Mesenchymal stem cell (in vitro differentiated cells and primary cell): ENCODE measurements at regions not wholly inside any gene's neighbourhood (a gene's known extent, or its start where the extent isn't known, plus 50 kb on each side); places are given as distances from the start of the nearest gene placed in this dataset.
"Not testable (repeated sequence)": the region's sequence is repeated elsewhere in the genome, so short reads cannot be mapped to it uniquely, and the experiment has no call there.

Source experiments
- DNase-seq: peaks from one replicate; pipeline ENCODE4 v3.0.0-alpha.2; 2013
- H2AFZ ChIP-seq: one replicate; pipeline ENCODE4 v1.6.1; 2013; ENCODE audit warnings: low read depth, mild to moderate bottlenecking, control low read depth, inconsistent platforms, low read length, moderate library complexity
- H2AK5ac ChIP-seq: 2 replicates; pipeline ENCODE4 v1.6.1; 2013; ENCODE audit warnings: low read length, moderate library complexity, mild to moderate bottlenecking, inconsistent platforms; ENCODE audit not compliant: severe bottlenecking
- H2BK120ac ChIP-seq: one replicate; pipeline ENCODE4 v1.6.1; 2013; ENCODE audit warnings: low read depth, mild to moderate bottlenecking, inconsistent platforms, low read length, moderate library complexity
- H2BK12ac ChIP-seq, 2 experiments: one replicate each; pipeline ENCODE4 v1.6.1; 2013; ENCODE audit warnings: inconsistent platforms in 2 of 2, low read length in 2 of 2, mild to moderate bottlenecking in 2 of 2, moderate library complexity in 2 of 2, control low read depth in 1 of 2
- H2BK15ac ChIP-seq: one replicate; pipeline ENCODE4 v1.6.1; 2013; ENCODE audit warnings: mild to moderate bottlenecking, low read depth, inconsistent platforms; ENCODE audit not compliant: poor library complexity, severe bottlenecking
- H2BK5ac ChIP-seq: 2 replicates; pipeline ENCODE4 v1.6.1; 2013; ENCODE audit warnings: low read depth, mild to moderate bottlenecking, low read length, control low read depth, inconsistent platforms; ENCODE audit not compliant: poor library complexity, severe bottlenecking
- H3K14ac ChIP-seq, 2 experiments: one replicate each; pipeline ENCODE4 v1.6.1; 2013; ENCODE audit warnings: inconsistent platforms in 2 of 2, low read length in 2 of 2, control low read depth in 1 of 2, mild to moderate bottlenecking in 1 of 2, moderate library complexity in 1 of 2
- H3K18ac ChIP-seq, 2 experiments: one replicate each; pipeline ENCODE4 v1.6.1; 2013; ENCODE audit warnings: inconsistent platforms in 2 of 2, low read length in 2 of 2, control low read depth in 1 of 2, low read depth in 1 of 2, mild to moderate bottlenecking in 1 of 2
- H3K23ac ChIP-seq, 2 experiments: one replicate each; pipeline ENCODE4 v1.6.1; 2013; ENCODE audit warnings: inconsistent platforms in 2 of 2, low read length in 2 of 2, mild to moderate bottlenecking in 2 of 2, moderate library complexity in 2 of 2, control low read depth in 1 of 2
- H3K27ac ChIP-seq: 2 replicates; pipeline ENCODE4 v1.5.1; 2013; ENCODE audit warnings: mild to moderate bottlenecking, moderate library complexity, low read length, control low read depth, inconsistent platforms; ENCODE audit not compliant: poor library complexity, severe bottlenecking
- H3K27me3 ChIP-seq, 2 experiments: 2 replicates each; pipeline versions ENCODE4 v1.6.1 to v1.7.0; 2013; ENCODE audit warnings: low read length in 2 of 2, mild to moderate bottlenecking in 2 of 2, moderate library complexity in 2 of 2, control low read depth in 1 of 2, inconsistent platforms in 1 of 2; ENCODE audit not compliant: control insufficient read depth in 1 of 2, insufficient read depth in 1 of 2
- H3K36me3 ChIP-seq, 2 experiments: 2 replicates each; pipeline versions ENCODE4 v1.6.1 to v1.7.0; 2013; ENCODE audit warnings: low read length in 2 of 2, control low read depth in 1 of 2, inconsistent platforms in 1 of 2, low read depth in 1 of 2, mild to moderate bottlenecking in 1 of 2; ENCODE audit not compliant: insufficient read depth in 2 of 2, control insufficient read depth in 1 of 2
- H3K4ac ChIP-seq, 2 experiments: one replicate each; pipeline ENCODE4 v1.6.1; 2013; ENCODE audit warnings: inconsistent platforms in 2 of 2, low read length in 2 of 2, mild to moderate bottlenecking in 2 of 2, moderate library complexity in 2 of 2, control low read depth in 1 of 2, low read depth in 1 of 2
- H3K4me1 ChIP-seq: 2 replicates; pipeline ENCODE4 v1.6.1; 2013; ENCODE audit warnings: low read depth, low read length, control low read depth; ENCODE audit not compliant: control insufficient read depth, insufficient read depth
- H3K4me2 ChIP-seq: 2 replicates; pipeline ENCODE4 v1.6.1; 2013; ENCODE audit warnings: low read length, mild to moderate bottlenecking, inconsistent platforms; ENCODE audit not compliant: poor library complexity, severe bottlenecking
- H3K4me3 ChIP-seq, 2 experiments: 2 replicates each; pipeline versions ENCODE4 v1.5.1 to v1.7.0; 2013; ENCODE audit warnings: low read length in 2 of 2, mild to moderate bottlenecking in 2 of 2, control low read depth in 1 of 2, low read depth in 1 of 2; ENCODE audit not compliant: insufficient read depth in 1 of 2
- H3K79me1 ChIP-seq: replicated peaks from 2 replicates; pipeline ENCODE4 v1.6.1; 2013; ENCODE audit warnings: mild to moderate bottlenecking, control low read depth, low read length, inconsistent platforms; ENCODE audit not compliant: poor library complexity, severe bottlenecking
- H3K9ac ChIP-seq: 2 replicates; pipeline ENCODE4 v1.7.0; 2013; ENCODE audit warnings: mild to moderate bottlenecking, low read length, moderate library complexity
- H3K9me3 ChIP-seq: 2 replicates; pipeline ENCODE4 v1.7.0; 2013; ENCODE audit warnings: mild to moderate bottlenecking, low read length; ENCODE audit not compliant: control insufficient read depth
- H4K8ac ChIP-seq: one replicate; pipeline ENCODE4 v1.6.1; 2013; ENCODE audit warnings: inconsistent platforms, mild to moderate bottlenecking, low read length, moderate library complexity
- H4K91ac ChIP-seq: one replicate; pipeline ENCODE4 v1.6.1; 2013; ENCODE audit warnings: mild to moderate bottlenecking, low read length, inconsistent platforms
- WGBS: methylation state at CpG from one replicate; pipeline ENCODE4 v1.1.7; 2013; ENCODE audit warnings: mixed read lengths; 5-methylcytosine and 5-hydroxymethylcytosine counted together

GRCh38 chr5:18732556-18733479 is 1098.6 kb downstream of the TAF11L14 start:
- Histone ChIP-seq H2BK12ac (no peak overlapping the region), H2AFZ (no peak overlapping the region), H3K4ac (no peak overlapping the region), H3K4me2 (no peak overlapping the region), H3K9me3 (peaks cover 11% of the 10 kb centered on the region), H3K18ac (no peak overlapping the region), H4K91ac (no peak overlapping the region), H3K36me3 (no peaks in the 10 kb centered on the region), H3K23ac (no peak overlapping the region), H2BK15ac (no peak overlapping the region), H3K27ac (no peak overlapping the region), H3K27me3 (no peaks in the 10 kb centered on the region), H4K8ac (no peak overlapping the region), H2BK5ac (no peak overlapping the region), H3K14ac (no peak overlapping the region), H3K4me1 (no peaks in the 10 kb centered on the region), H2AK5ac (no peak overlapping the region), H3K4me3 (no peak overlapping the region), H3K9ac (no peak overlapping the region), H2BK120ac (no peak overlapping the region), H3K79me1 (no peaks in the 10 kb centered on the region)
- 92% methylated on average over 16 of the region's 16 CpGs for WGBS
- no peak for DNase-seq

- no peak overlapping the region for H2AFZ ChIP-seq
- no peak overlapping the region for H3K9ac ChIP-seq
These were observed 1101.8 kb downstream of the TAF11L14 start for GRCh38 chr5:18736051-18736398.

GRCh38 chr5:18736736-18737135 is 1102.5 kb downstream of the TAF11L14 start:
- not testable (repeated sequence) for H2BK5ac ChIP-seq, H4K8ac ChIP-seq, H3K4me2 ChIP-seq, H3K36me3 ChIP-seq, H3K14ac ChIP-seq, H3K4me1 ChIP-seq, H2BK15ac ChIP-seq, H2AFZ ChIP-seq, H2AK5ac ChIP-seq, H2BK120ac ChIP-seq, H3K4ac ChIP-seq, DNase-seq, H3K23ac ChIP-seq, H4K91ac ChIP-seq, H3K79me1 ChIP-seq, H3K27ac ChIP-seq, H2BK12ac ChIP-seq, H3K9ac ChIP-seq, H3K4me3 ChIP-seq, H3K27me3 ChIP-seq, H3K18ac ChIP-seq
- WGBS: 82% methylated on average over 7 of the region's 7 CpGs
- H3K9me3 ChIP-seq: peaks cover 11% of the 10 kb centered on the region

More at GRCh38 chr5:18736051-18736398, 1101.8 kb downstream of the TAF11L14 start:
- Histone ChIP-seq H2BK120ac (no peak overlapping the region), H3K4me3 (no peak overlapping the region), H3K4me2 (no peak overlapping the region), H3K27me3 (no peaks in the 10 kb centered on the region), H3K14ac (no peak overlapping the region), H4K8ac (no peak overlapping the region), H3K4me1 (no peaks in the 10 kb centered on the region), H2BK12ac (no peak overlapping the region), H4K91ac (no peak overlapping the region), H3K79me1 (no peaks in the 10 kb centered on the region), H2AK5ac (no peak overlapping the region), H2BK5ac (no peak overlapping the region), H3K36me3 (no peaks in the 10 kb centered on the region), H3K27ac (no peak overlapping the region), H2BK15ac (no peak overlapping the region), H3K4ac (no peak overlapping the region), H3K23ac (no peak overlapping the region), H3K9me3 (peaks cover 11% of the 10 kb centered on the region), H3K18ac (no peak overlapping the region)
- WGBS: no CpG with 5 or more reads among the region's 2 CpGs
- DNase-seq: no peak

- no peak overlapping the region for H3K4ac ChIP-seq
- DNase-seq: no peak
- H2BK5ac ChIP-seq: no peak overlapping the region
- H2BK12ac ChIP-seq: no peak overlapping the region
- H4K91ac ChIP-seq: no peak overlapping the region
- no peak overlapping the region for H2AFZ ChIP-seq
- H3K36me3 ChIP-seq: no peaks in the 10 kb centered on the region
- H3K4me1 ChIP-seq: no peaks in the 10 kb centered on the region
- H3K27me3 ChIP-seq: no peaks in the 10 kb centered on the region
- H4K8ac ChIP-seq: no peak overlapping the region
- H3K18ac ChIP-seq: no peak overlapping the region
- no peak overlapping the region for H2BK15ac ChIP-seq
- no peak overlapping the region for H3K4me2 ChIP-seq
- no peaks in the 10 kb centered on the region for H3K79me1 ChIP-seq
- no peak overlapping the region for H2AK5ac ChIP-seq
- peaks cover 3% of the 10 kb centered on the region for H3K9me3 ChIP-seq
- H2BK120ac ChIP-seq: no peak overlapping the region
- no peak overlapping the region for H3K27ac ChIP-seq
- H3K9ac ChIP-seq: no peak overlapping the region
- H3K4me3 ChIP-seq: no peak overlapping the region
- H3K14ac ChIP-seq: no peak overlapping the region
- no peak overlapping the region for H3K23ac ChIP-seq
These were observed 1106.0 kb downstream of the TAF11L14 start for GRCh38 chr5:18740301-18740700.
